ENCODE measurements at regions not wholly inside any gene's neighbourhood (a gene's known extent, or its start where the extent isn't known, plus 50 kb on each side); places are given as distances from the start of the nearest gene placed in this dataset.

GRCh38 chr5:56692359-56693219, 122.8 kb upstream of the MAP3K1 start:
- H3K4me3 ChIP-seq (ENCODE audit: low read depth, low read length), result no peak overlapping the region

GRCh38 chr5:56688402-56688801, 126.9 kb upstream of the MAP3K1 start:
- H3K4me3 ChIP-seq (ENCODE audit: low read depth, low read length), result no peak overlapping the region

- no peak overlapping the region for H3K4me3 ChIP-seq (ENCODE audit: low read depth, low read length)
These were observed 128.8 kb upstream of the MAP3K1 start for GRCh38 chr5:56686337-56687195.

- no peak overlapping the region for H3K4me3 ChIP-seq (ENCODE audit: low read depth, low read length)
These were observed 129.7 kb upstream of the MAP3K1 start for GRCh38 chr5:56685503-56686217.

- no peak overlapping the region for H3K4me3 ChIP-seq (ENCODE audit: low read depth, low read length)
These were observed 131.2 kb upstream of the MAP3K1 start for GRCh38 chr5:56684159-56684558.

GRCh38 chr5:56683733-56684132, 131.6 kb upstream of the MAP3K1 start:
- H3K4me3 ChIP-seq (ENCODE audit: low read depth, low read length), result no peak overlapping the region

- no peak overlapping the region for H3K4me3 ChIP-seq (ENCODE audit: low read depth, low read length)
These were observed 132.1 kb upstream of the MAP3K1 start for GRCh38 chr5:56683281-56683680.

- H3K4me3 ChIP-seq (ENCODE audit: low read depth, low read length), result no peak overlapping the region
These were observed 134.0 kb upstream of the MAP3K1 start for GRCh38 chr5:56681346-56681745.

GRCh38 chr5:56680731-56681130, 134.6 kb upstream of the MAP3K1 start:
- no peak overlapping the region for H3K4me3 ChIP-seq (ENCODE audit: low read depth, low read length)

- no peak overlapping the region for H3K4me3 ChIP-seq (ENCODE audit: low read depth, low read length)
These were observed 137.6 kb upstream of the MAP3K1 start for GRCh38 chr5:56677690-56678305.

GRCh38 chr5:56676091-56676768, 139.1 kb upstream of the MAP3K1 start:
- no peak overlapping the region for H3K4me3 ChIP-seq (ENCODE audit: low read depth, low read length)

GRCh38 chr5:56674441-56674840, 140.9 kb upstream of the MAP3K1 start:
- H3K4me3 ChIP-seq (ENCODE audit: low read depth, low read length), result no peak overlapping the region

- no peak overlapping the region for H3K4me3 ChIP-seq (ENCODE audit: low read depth, low read length)
These were observed 142.2 kb upstream of the MAP3K1 start for GRCh38 chr5:56673171-56673570.

GRCh38 chr5:56671571-56671970, 143.8 kb upstream of the MAP3K1 start:
- H3K4me3 ChIP-seq (ENCODE audit: low read depth, low read length), result no peak overlapping the region

- no peak overlapping the region for H3K4me3 ChIP-seq (ENCODE audit: low read depth, low read length)
These were observed 144.4 kb upstream of the MAP3K1 start for GRCh38 chr5:56670916-56671315.

GRCh38 chr5:56669534-56670483, 145.5 kb upstream of the MAP3K1 start:
- H3K4me3 ChIP-seq (ENCODE audit: low read depth, low read length), result no peak overlapping the region

- H3K4me3 ChIP-seq (ENCODE audit: low read depth, low read length), result no peak overlapping the region
These were observed 146.4 kb upstream of the MAP3K1 start for GRCh38 chr5:56668996-56669395.

- H3K4me3 ChIP-seq (ENCODE audit: low read depth, low read length), result no peak overlapping the region
These were observed 147.7 kb upstream of the MAP3K1 start for GRCh38 chr5:56667692-56668091.

- H3K4me3 ChIP-seq (ENCODE audit: low read depth, low read length), result no peak overlapping the region
These were observed 148.4 kb upstream of the MAP3K1 start for GRCh38 chr5:56666901-56667300.

All from iPS-11a (cell line).